Neuronal stem cell (in vitro differentiated cells): ENCODE measurements at regions not wholly inside any gene's neighbourhood (a gene's known extent, or its start where the extent isn't known, plus 50 kb on each side); places are given as distances from the start of the nearest gene placed in this dataset.

ENCODE experiments used
- DNase-seq: peaks from one replicate; pipeline ENCODE4 v3.0.0-alpha.2; 2013; ENCODE audit warnings: low spot score
- H2AFZ ChIP-seq: one replicate; pipeline ENCODE4 v1.6.1; 2013; ENCODE audit warnings: mild to moderate bottlenecking, low read length, inconsistent platforms
- H2AK5ac ChIP-seq: 2 replicates; pipeline ENCODE4 v1.6.1; 2013; ENCODE audit warnings: low read depth, mild to moderate bottlenecking, inconsistent platforms, low read length, moderate library complexity, mixed read lengths
- H2BK120ac ChIP-seq: 2 replicates; pipeline ENCODE4 v1.6.1; 2013; ENCODE audit warnings: low read depth, mild to moderate bottlenecking, inconsistent platforms, low read length, moderate library complexity, mixed read lengths
- H2BK12ac ChIP-seq: one replicate; pipeline ENCODE4 v1.6.1; 2013; ENCODE audit warnings: low read length, inconsistent platforms
- H2BK15ac ChIP-seq: 2 replicates; pipeline ENCODE4 v1.6.1; 2013; ENCODE audit warnings: mild to moderate bottlenecking, low read length, inconsistent platforms, mixed read lengths
- H2BK5ac ChIP-seq: one replicate; pipeline ENCODE4 v1.6.1; 2013; ENCODE audit warnings: inconsistent platforms, mild to moderate bottlenecking, low read length, moderate library complexity
- H3K14ac ChIP-seq: one replicate; pipeline ENCODE4 v1.6.1; 2013; ENCODE audit warnings: low read length, inconsistent platforms
- H3K18ac ChIP-seq: 2 replicates; pipeline ENCODE4 v1.6.1; 2013; ENCODE audit warnings: low read length, inconsistent platforms
- H3K23ac ChIP-seq: 2 replicates; pipeline ENCODE4 v1.6.1; 2013; ENCODE audit warnings: low read depth, mild to moderate bottlenecking, mixed read lengths, low read length, inconsistent platforms; ENCODE audit not compliant: poor library complexity
- H3K27ac ChIP-seq: replicated peaks from 3 replicates; pipeline ENCODE4 v1.5.1; 2013; ENCODE audit warnings: low read length, inconsistent platforms
- H3K27me3 ChIP-seq, 3 experiments: 2 replicates each; pipeline ENCODE4 v1.6.1; 2013; ENCODE audit warnings: low read length in 3 of 3, mild to moderate bottlenecking in 2 of 3, inconsistent platforms in 1 of 3, low read depth in 1 of 3, mixed read lengths in 1 of 3, moderate library complexity in 1 of 3; ENCODE audit not compliant: control insufficient read depth in 3 of 3, insufficient read depth in 3 of 3
- H3K36me3 ChIP-seq, 2 donors: replicated peaks in 1 of 2; 2 replicates each; pipeline ENCODE4 v1.6.1; 2013; ENCODE audit warnings: low read length in 2 of 2; ENCODE audit not compliant: control insufficient read depth in 2 of 2, insufficient read depth in 2 of 2
- H3K4ac ChIP-seq: 2 replicates; pipeline ENCODE4 v1.6.1; 2013; ENCODE audit warnings: inconsistent platforms, mild to moderate bottlenecking, low read length, moderate library complexity
- H3K4me1 ChIP-seq, 2 donors: 1 replicate in 1 of 2; 2 replicates in 1 of 2; pipeline ENCODE4 v1.6.1; 2013; ENCODE audit warnings: low read length in 2 of 2, low read depth in 1 of 2; ENCODE audit not compliant: control insufficient read depth in 2 of 2, insufficient read depth in 1 of 2
- H3K4me2 ChIP-seq: one replicate; pipeline ENCODE4 v1.6.1; 2013; ENCODE audit warnings: mild to moderate bottlenecking, low read length, inconsistent platforms; ENCODE audit not compliant: insufficient read depth, poor library complexity, severe bottlenecking
- H3K4me3 ChIP-seq, 2 donors: 2 replicates each; pipeline ENCODE4 v1.5.1; 2013; ENCODE audit warnings: low read length in 2 of 2, mild to moderate bottlenecking in 2 of 2, inconsistent platforms in 1 of 2, moderate library complexity in 1 of 2
- H3K79me1 ChIP-seq: one replicate; pipeline ENCODE4 v1.6.1; 2013; ENCODE audit warnings: low read depth, mild to moderate bottlenecking, inconsistent platforms, low read length, moderate library complexity
- H3K9ac ChIP-seq: one replicate; pipeline ENCODE4 v1.6.1; 2013; ENCODE audit warnings: mild to moderate bottlenecking, low read depth, low read length, inconsistent platforms; ENCODE audit not compliant: poor library complexity
- H3K9me3 ChIP-seq, 2 donors: replicated peaks in 1 of 2; 2 replicates each; pipeline versions ENCODE3 to v1.6.1; 2013; ENCODE audit warnings: low read length in 2 of 2, mild to moderate bottlenecking in 2 of 2, inconsistent platforms in 1 of 2, low read depth in 1 of 2, mixed read lengths in 1 of 2, moderate library complexity in 1 of 2; ENCODE audit not compliant: control insufficient read depth in 2 of 2, insufficient read depth in 1 of 2
- H4K8ac ChIP-seq: one replicate; pipeline ENCODE4 v1.6.1; 2013; ENCODE audit warnings: low read depth, mild to moderate bottlenecking, inconsistent platforms, low read length, moderate library complexity
- H4K91ac ChIP-seq: one replicate; pipeline ENCODE4 v1.6.1; 2013; ENCODE audit warnings: low read length, low read depth, mild to moderate bottlenecking, inconsistent platforms; ENCODE audit not compliant: poor library complexity
- WGBS, 2 donors: extraction: QIAGEN DNeasy Blood & Tissue Kit; methylation state at CpG; one replicate each; pipeline ENCODE4 v1.1.7; 2013; ENCODE audit warnings: missing lambda C conversion rate in 2 of 2, mixed read lengths in 1 of 2; ENCODE audit not compliant: insufficient read length in 2 of 2, insufficient replicate concordance in 1 of 2; ENCODE audit errors: extremely low coverage in 2 of 2; 5-methylcytosine and 5-hydroxymethylcytosine counted together

DNA sequence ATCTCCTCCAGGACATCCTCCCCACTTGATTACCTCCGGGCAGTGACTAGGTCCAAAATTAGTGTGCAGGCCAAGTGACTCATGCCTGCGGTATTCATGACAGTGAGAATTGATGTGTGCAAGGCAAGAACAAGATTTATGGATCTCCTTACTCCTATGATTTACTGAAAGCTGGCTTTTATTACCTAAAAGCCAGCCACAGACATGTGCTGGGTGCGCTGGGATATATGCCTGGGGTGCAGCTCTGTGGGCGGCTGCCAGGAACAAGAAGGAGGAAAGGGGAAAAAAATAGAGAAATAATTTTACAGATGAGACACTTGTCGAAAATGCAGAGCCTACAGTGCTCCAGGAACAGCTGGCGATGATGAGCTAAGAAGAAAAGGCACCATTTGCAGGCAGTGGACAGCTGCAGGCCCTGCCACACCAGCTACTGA, 359.3 kb downstream of the CMPK2 start:
- no peak overlapping the region for H3K4ac ChIP-seq
- no peaks in the 10 kb centered on the region for H3K79me1 ChIP-seq
- no peak overlapping the region for H3K4me3 ChIP-seq
- H2BK12ac ChIP-seq, result no peak overlapping the region
- peaks cover 0 to 3% of the 10 kb centered on the region in 2 donors for H3K9me3 ChIP-seq
- H3K36me3 ChIP-seq, result no peaks in the 10 kb centered on the region
- H3K27me3 ChIP-seq, result no peaks in the 10 kb centered on the region
- DNase-seq, result no peak
- H3K4me1 ChIP-seq, result peaks cover 0 to 3% of the 10 kb centered on the region in 2 donors
- no peak overlapping the region for H3K27ac ChIP-seq
- H4K91ac ChIP-seq, result no peak overlapping the region
- H3K18ac ChIP-seq, result no peak overlapping the region
- H2BK15ac ChIP-seq, result no peak overlapping the region
- no peak overlapping the region for H2AK5ac ChIP-seq
- H3K23ac ChIP-seq, result no peak overlapping the region
- H3K9ac ChIP-seq, result no peak overlapping the region
- H2BK120ac ChIP-seq, result no peak overlapping the region
- H2AFZ ChIP-seq, result peak overlapping the region; percentile 2
- H4K8ac ChIP-seq, result no peak overlapping the region
- H2BK5ac ChIP-seq, result no peak overlapping the region
- H3K14ac ChIP-seq, result no peak overlapping the region
- no CpG with 5 or more reads among the region's 6 CpGs for WGBS, 2 donors
- H3K4me2 ChIP-seq, result no peak overlapping the region

DNA sequence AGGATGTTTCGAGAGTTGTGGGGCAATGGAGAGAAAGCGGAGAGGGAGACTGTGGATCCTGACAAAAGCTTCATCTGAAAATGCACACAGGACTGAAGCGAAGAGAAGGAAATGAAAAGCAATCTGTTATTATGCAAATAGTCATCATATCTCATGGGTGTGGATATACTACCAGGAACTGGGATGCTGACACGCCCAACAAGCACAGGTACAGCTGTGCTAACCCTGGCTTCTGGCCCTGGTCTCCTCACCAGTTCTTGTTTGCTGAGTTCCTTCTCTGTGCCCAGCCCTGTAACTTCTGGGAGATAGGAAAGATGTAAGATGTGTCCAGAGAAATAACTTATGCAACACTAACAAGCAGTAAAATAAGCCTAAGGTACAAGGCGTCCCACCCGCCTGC, 358.8 kb downstream of the CMPK2 start:
- Histone ChIP-seq H2BK15ac (no peak overlapping the region), H3K27me3 (no peaks in the 10 kb centered on the region), H3K4me3 (no peak overlapping the region), H4K8ac (no peak overlapping the region), H3K79me1 (no peaks in the 10 kb centered on the region), H2BK5ac (no peak overlapping the region), H2BK12ac (no peak overlapping the region), H3K4me2 (no peak overlapping the region), H4K91ac (no peak overlapping the region), H3K9me3 (peaks cover 0 to 3% of the 10 kb centered on the region in 2 donors), H3K27ac (no peak overlapping the region), H2AFZ (peak overlapping the region; percentile 2), H3K14ac (no peak overlapping the region), H3K4ac (no peak overlapping the region), H3K9ac (no peak overlapping the region), H2AK5ac (no peak overlapping the region), H2BK120ac (no peak overlapping the region), H3K18ac (no peak overlapping the region), H3K4me1 (peaks cover 0 to 3% of the 10 kb centered on the region in 2 donors), H3K36me3 (no peaks in the 10 kb centered on the region), H3K23ac (no peak overlapping the region)
- no CpG with 5 or more reads among the region's 6 CpGs for WGBS, 2 donors
- DNase-seq, result no peak

DNA sequence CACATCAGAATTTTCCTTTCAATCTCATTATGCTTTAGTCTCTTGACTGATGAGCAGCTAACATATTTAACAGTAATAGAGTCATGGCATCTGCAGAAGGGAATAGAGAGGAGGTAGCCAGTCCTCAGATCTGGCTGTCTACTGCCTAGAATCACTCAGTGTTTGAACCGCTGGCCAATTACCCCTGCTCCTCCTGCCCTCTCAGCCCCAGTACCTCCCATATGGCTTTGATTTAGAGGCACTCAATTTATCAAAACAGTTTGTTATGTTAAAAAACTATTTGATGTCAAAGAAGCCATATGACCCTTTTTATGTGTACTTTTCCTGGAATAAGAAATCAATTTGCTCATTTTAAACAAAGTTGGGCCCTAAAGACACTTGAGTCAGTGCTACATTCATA, 355.2 kb downstream of the CMPK2 start:
- no peak overlapping the region for H3K27ac ChIP-seq
- no peak overlapping the region for H2BK15ac ChIP-seq
- no peak for DNase-seq
- no peak overlapping the region for H2BK12ac ChIP-seq
- no peak overlapping the region for H2BK120ac ChIP-seq
- H3K9me3 ChIP-seq, result no peaks in the 10 kb centered on the region
- no peak overlapping the region for H3K23ac ChIP-seq
- no peak overlapping the region for H3K18ac ChIP-seq
- no peak overlapping the region for H3K14ac ChIP-seq
- no CpG with 5 or more reads among the region's 1 CpG for WGBS, 2 donors
- no peak overlapping the region for H2BK5ac ChIP-seq
- H3K9ac ChIP-seq, result no peak overlapping the region
- no peak overlapping the region for H4K91ac ChIP-seq
- no peak overlapping the region for H2AFZ ChIP-seq
- no peaks in the 10 kb centered on the region for H3K36me3 ChIP-seq
- no peak overlapping the region for H4K8ac ChIP-seq
- no peak overlapping the region for H2AK5ac ChIP-seq
- H3K27me3 ChIP-seq, result no peaks in the 10 kb centered on the region
- no peak overlapping the region for H3K4ac ChIP-seq
- H3K4me1 ChIP-seq, result peaks cover 0 to 2% of the 10 kb centered on the region in 2 donors
- H3K4me3 ChIP-seq, result no peak overlapping the region
- H3K79me1 ChIP-seq, result no peaks in the 10 kb centered on the region
- H3K4me2 ChIP-seq, result no peak overlapping the region

DNA sequence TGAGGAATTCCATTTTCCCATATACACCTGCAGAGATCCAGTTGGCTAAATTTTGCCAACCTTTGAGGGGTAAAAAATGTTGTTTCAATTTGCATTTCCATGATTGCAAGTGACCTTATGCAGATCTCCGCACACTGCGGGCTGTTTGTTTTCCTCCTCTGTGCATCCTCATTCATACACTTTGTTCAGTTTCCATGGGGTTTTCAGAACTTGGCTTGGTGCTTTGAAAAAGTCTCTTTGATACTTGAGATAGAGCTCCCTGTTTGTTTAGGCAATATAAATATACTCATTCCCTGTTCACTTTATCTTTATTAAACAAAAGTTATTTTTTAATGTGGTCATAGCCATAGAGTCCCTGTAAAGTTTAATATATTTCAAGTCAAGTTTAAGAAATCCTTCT, 353.1 kb downstream of the CMPK2 start:
- H3K14ac ChIP-seq, result no peak overlapping the region
- no peak overlapping the region for H3K9ac ChIP-seq
- H2BK12ac ChIP-seq, result no peak overlapping the region
- no peak overlapping the region for H2AFZ ChIP-seq
- no peak overlapping the region for H2BK5ac ChIP-seq
- no CpG with 5 or more reads among the region's 2 CpGs for WGBS, 2 donors
- no peak for DNase-seq
- peaks cover 0 to 8% of the 10 kb centered on the region in 2 donors for H3K4me1 ChIP-seq
- no peaks in the 10 kb centered on the region for H3K9me3 ChIP-seq
- H3K23ac ChIP-seq, result no peak overlapping the region
- no peak overlapping the region for H3K4me3 ChIP-seq
- H3K4me2 ChIP-seq, result no peak overlapping the region
- H2BK120ac ChIP-seq, result no peak overlapping the region
- H2BK15ac ChIP-seq, result no peak overlapping the region
- H3K4ac ChIP-seq, result no peak overlapping the region
- no peaks in the 10 kb centered on the region for H3K36me3 ChIP-seq
- H4K8ac ChIP-seq, result no peak overlapping the region
- H3K27me3 ChIP-seq, result no peaks in the 10 kb centered on the region
- no peak overlapping the region for H4K91ac ChIP-seq
- H3K79me1 ChIP-seq, result no peaks in the 10 kb centered on the region
- H3K27ac ChIP-seq, result no peak overlapping the region
- H2AK5ac ChIP-seq, result no peak overlapping the region
- H3K18ac ChIP-seq, result no peak overlapping the region
